Smooth muscle cell (in vitro differentiated cells): ENCODE measurements at regions not wholly inside any gene's neighbourhood (a gene's known extent, or its start where the extent isn't known, plus 50 kb on each side); places are given as distances from the start of the nearest gene placed in this dataset.

Experiments
- DNase-seq: peaks from one replicate; lab custom pipeline; 2025; ENCODE audit not compliant: unreplicated experiment; lab: John Stamatoyannopoulos, UW
- H2AFZ ChIP-seq: fragments of 200-600 bp; sonication (generic); 2 replicates; pipeline ENCODE4 v1.6.0; 2016; ENCODE audit warnings: antibody characterized with exemption, low read depth, mild to moderate bottlenecking
- H3F3A ChIP-seq: fragments of 200-600 bp; sonication (generic); 2 replicates; pipeline ENCODE4 v1.6.0; 2017; ENCODE audit warnings: antibody characterized with exemption, low read depth
- H3K27ac ChIP-seq: fragments of 200-600 bp; sonication (generic); 2 replicates; pipeline ENCODE4 v1.5.1; 2016; ENCODE audit warnings: low read depth, mild to moderate bottlenecking
- H3K27me3 ChIP-seq: fragments of 200-600 bp; sonication (generic); 2 replicates; pipeline ENCODE4 v1.6.1; 2016; ENCODE audit warnings: low read depth, mild to moderate bottlenecking
- H3K36me3 ChIP-seq: fragments of 200-600 bp; sonication (generic); 2 replicates; pipeline ENCODE4 v1.5.1; 2016; ENCODE audit warnings: low read depth
- H3K4me1 ChIP-seq: fragments of 200-600 bp; sonication (generic); 2 replicates; pipeline ENCODE4 v1.5.1; 2016; ENCODE audit warnings: low read depth
- H3K4me2 ChIP-seq: fragments of 200-600 bp; sonication (generic); 2 replicates; pipeline ENCODE4 v1.6.0; 2016; ENCODE audit warnings: mild to moderate bottlenecking
- H3K4me3 ChIP-seq: fragments of 200-600 bp; sonication (generic); 2 replicates; pipeline ENCODE4 v1.5.1; 2016; ENCODE audit warnings: mild to moderate bottlenecking
- H3K79me2 ChIP-seq: fragments of 200-600 bp; sonication (generic); 2 replicates; pipeline ENCODE4 v1.6.0; 2016; ENCODE audit warnings: low read depth, mild to moderate bottlenecking
- H3K9ac ChIP-seq: fragments of 200-600 bp; sonication (generic); 2 replicates; pipeline ENCODE4 v1.6.0; 2016; ENCODE audit warnings: low read depth
- H3K9me3 ChIP-seq: fragments of 200-600 bp; sonication (generic); replicated peaks from 2 replicates; pipeline ENCODE4 v1.5.1; 2016; ENCODE audit warnings: low read depth
- H4K20me1 ChIP-seq: fragments of 200-600 bp; sonication (generic); 2 replicates; pipeline ENCODE4 v1.6.0; 2016; ENCODE audit warnings: low read depth
- WGBS: methylation state at CpG from one replicate; pipeline ENCODE4 v1.1.7; 2016; ENCODE audit warnings: low lambda C conversion rate; 5-methylcytosine and 5-hydroxymethylcytosine counted together
- TF ChIP-seq, protein P1 (sequence below): fragments of 200-600 bp; sonication (generic); IDR thresholded peaks from 2 replicates; pipeline ENCODE4 v1.5.1; 2017; ENCODE audit warnings: borderline replicate concordance, mild to moderate bottlenecking, antibody characterized with exemption; ENCODE audit not compliant: insufficient read depth, poor library complexity, severe bottlenecking

DNA sequence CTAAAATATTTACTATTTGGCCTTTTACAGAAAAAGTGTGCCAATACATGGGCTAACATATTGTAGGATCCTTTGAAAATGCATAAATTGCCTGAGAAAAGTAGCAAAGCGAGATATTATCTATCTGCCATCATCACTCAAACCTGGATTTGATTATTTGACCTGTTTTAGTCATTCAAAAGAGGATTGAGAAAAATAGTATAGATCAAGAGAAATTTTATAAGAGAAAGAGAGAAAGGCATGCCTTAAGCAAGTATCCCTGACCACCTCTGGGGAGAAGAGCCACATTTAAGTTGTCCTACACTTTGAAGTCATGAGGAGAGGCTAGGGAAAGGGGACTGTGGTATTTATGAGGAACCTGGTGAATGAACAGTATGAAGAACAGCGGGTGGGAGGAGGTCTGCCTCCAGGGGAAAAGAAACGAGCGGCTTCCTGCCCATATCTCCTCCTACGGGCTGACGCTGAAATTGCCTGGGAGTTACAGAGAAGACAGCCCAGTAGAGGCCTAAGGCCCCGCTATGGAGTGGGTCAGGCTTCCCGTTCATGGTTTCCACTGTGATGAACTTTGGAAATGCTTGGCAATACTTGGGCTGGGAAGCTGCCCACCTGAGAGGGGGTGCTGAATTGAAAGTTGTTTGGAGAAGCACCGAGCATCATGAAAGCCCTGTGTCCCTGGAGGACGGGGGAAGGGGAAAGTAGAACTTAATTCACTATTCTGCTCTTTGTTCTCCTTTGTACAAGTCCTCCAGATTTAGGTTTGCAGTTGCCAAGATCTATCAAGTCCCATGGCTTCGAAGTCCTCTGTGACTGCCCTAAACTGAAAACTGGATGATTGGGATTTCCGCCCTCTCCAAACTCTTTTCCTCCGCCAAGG lies 106.9 kb upstream of the ACSL4 start:
- peak overlapping the region; percentile 79 for H3K9ac ChIP-seq
- H3K4me2 ChIP-seq: peak overlapping the region; percentile 60
- no peak overlapping the region for H3K4me3 ChIP-seq
- no peak overlapping the region for H2AFZ ChIP-seq
- H4K20me1 ChIP-seq: no peaks in the 10 kb centered on the region
- peaks cover 16% of the 10 kb centered on the region for H3K4me1 ChIP-seq
- WGBS: 53% methylated on average over 13 of the region's 13 CpGs
- peak overlapping the region; percentile 96 for H3K27ac ChIP-seq
- TF ChIP-seq, protein P1, sequence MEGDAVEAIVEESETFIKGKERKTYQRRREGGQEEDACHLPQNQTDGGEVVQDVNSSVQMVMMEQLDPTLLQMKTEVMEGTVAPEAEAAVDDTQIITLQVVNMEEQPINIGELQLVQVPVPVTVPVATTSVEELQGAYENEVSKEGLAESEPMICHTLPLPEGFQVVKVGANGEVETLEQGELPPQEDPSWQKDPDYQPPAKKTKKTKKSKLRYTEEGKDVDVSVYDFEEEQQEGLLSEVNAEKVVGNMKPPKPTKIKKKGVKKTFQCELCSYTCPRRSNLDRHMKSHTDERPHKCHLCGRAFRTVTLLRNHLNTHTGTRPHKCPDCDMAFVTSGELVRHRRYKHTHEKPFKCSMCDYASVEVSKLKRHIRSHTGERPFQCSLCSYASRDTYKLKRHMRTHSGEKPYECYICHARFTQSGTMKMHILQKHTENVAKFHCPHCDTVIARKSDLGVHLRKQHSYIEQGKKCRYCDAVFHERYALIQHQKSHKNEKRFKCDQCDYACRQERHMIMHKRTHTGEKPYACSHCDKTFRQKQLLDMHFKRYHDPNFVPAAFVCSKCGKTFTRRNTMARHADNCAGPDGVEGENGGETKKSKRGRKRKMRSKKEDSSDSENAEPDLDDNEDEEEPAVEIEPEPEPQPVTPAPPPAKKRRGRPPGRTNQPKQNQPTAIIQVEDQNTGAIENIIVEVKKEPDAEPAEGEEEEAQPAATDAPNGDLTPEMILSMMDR: no peak
- no peaks in the 10 kb centered on the region for H3K27me3 ChIP-seq
- no peaks in the 10 kb centered on the region for H3K36me3 ChIP-seq
- H3K9me3 ChIP-seq: no peaks in the 10 kb centered on the region
- H3F3A ChIP-seq: no peaks in the 10 kb centered on the region
- DNase-seq: no peak
- no peaks in the 10 kb centered on the region for H3K79me2 ChIP-seq

DNA sequence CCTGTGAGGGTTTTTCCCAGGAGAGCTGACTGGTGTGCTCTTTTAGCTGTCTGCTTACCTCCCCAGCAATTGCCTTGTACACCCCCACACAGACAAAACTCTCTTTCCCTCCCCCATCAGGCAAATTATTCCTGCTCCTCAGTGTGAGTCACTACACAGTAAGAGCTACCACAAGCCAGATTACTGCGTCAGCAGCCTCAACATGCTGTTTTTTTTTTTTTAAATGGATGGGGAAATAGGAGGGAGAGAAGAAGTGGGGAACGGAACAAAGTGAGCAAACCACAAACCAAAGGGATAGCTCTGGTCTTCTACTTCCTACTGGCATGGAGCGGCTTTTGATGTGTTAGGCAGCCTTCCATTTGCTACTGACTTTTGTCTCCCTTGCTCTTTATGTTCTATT lies 107.5 kb upstream of the ACSL4 start:
- no peak overlapping the region for H3K4me3 ChIP-seq
- 51% methylated on average over 3 of the region's 3 CpGs for WGBS
- H3K9ac ChIP-seq: peak overlapping the region; percentile 69
- H3K27me3 ChIP-seq: no peaks in the 10 kb centered on the region
- no peaks in the 10 kb centered on the region for H4K20me1 ChIP-seq
- no peaks in the 10 kb centered on the region for H3K36me3 ChIP-seq
- no peaks in the 10 kb centered on the region for H3K79me2 ChIP-seq
- H3K27ac ChIP-seq: peak overlapping the region; percentile 96
- TF ChIP-seq, protein P1: no peak
- no peaks in the 10 kb centered on the region for H3F3A ChIP-seq
- H3K4me2 ChIP-seq: peak overlapping the region; percentile 67
- DNase-seq: no peak
- peaks cover 16% of the 10 kb centered on the region for H3K4me1 ChIP-seq
- H2AFZ ChIP-seq: no peak overlapping the region
- H3K9me3 ChIP-seq: no peaks in the 10 kb centered on the region

DNA sequence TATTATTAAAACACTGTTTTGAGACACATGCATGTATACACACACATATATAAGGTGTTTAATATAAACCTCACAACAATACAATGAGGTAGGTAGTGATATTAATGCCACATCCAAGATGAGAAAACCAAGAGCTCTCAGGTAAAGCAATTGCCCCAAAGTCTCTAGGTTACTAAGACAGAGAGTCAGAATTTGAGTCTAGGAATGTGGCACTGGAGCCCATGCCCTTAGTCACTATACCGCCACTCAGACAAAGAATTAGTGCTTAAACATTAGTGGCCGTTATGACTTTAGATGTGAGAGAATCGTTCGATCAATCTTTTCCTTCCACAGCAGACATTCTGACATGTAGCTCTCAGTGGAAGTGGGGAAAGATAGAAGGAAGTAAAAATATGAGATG lies 108.2 kb upstream of the ACSL4 start:
- Histone ChIP-seq H3K27me3 (no peaks in the 10 kb centered on the region), H4K20me1 (no peaks in the 10 kb centered on the region), H3K4me1 (peaks cover 16% of the 10 kb centered on the region), H3K27ac (peak overlapping the region; percentile 96), H3K79me2 (no peaks in the 10 kb centered on the region), H3K9me3 (no peaks in the 10 kb centered on the region), H2AFZ (no peak overlapping the region), H3F3A (no peaks in the 10 kb centered on the region), H3K4me3 (no peak overlapping the region), H3K9ac (peak overlapping the region; percentile 56), H3K36me3 (no peaks in the 10 kb centered on the region), H3K4me2 (peak overlapping the region; percentile 67)
- TF ChIP-seq, protein P1: no peak
- 81% methylated on average over 4 of the region's 4 CpGs for WGBS
- DNase-seq: no peak
